ENCODE measurements at regions not wholly inside any gene's neighbourhood (a gene's known extent, or its start where the extent isn't known, plus 50 kb on each side); places are given as distances from the start of the nearest gene placed in this dataset.

DNA sequence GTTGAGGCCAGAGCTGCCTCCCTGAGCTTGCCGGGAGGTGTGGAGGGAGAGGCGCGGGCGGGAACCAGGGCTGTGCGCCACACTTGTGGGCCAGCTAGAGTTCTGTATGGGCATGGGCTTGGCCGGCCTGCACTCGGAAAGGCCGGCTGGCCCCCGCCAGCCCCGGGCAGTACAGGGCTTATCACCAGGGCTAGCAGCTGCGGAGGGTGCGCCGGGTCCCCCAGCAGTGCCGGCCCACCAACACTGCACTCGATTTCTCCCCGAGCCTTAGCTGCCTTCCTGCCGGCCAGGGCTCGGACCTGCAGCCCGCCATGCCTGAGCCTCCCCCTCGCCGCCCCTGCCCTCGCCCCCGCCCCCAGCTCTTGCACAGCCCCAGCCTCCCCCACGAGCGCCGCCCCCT is 472.7 kb downstream of the TFAP2A start:
- Histone ChIP-seq H3K4me1 (ENCODE audit: control insufficient read depth in 4 of 4, insufficient read depth in 4 of 4, low read length in 3 of 4) (no peaks in the 10 kb centered on the region), H3K9ac (ENCODE audit: low read depth in 1 of 2, low read length in 2 of 2) (no peak overlapping the region), H3K9me3 (ENCODE audit: control insufficient read depth in 4 of 4, low read length in 3 of 4) (peaks cover 0 to 3% (median 0%) of the 10 kb centered on the region in 4 donors), H3K36me3 (ENCODE audit: control insufficient read depth in 4 of 4, insufficient read depth in 3 of 4, low read depth in 1 of 4, low read length in 3 of 4) (no peaks in the 10 kb centered on the region), H3K4me3 (ENCODE audit: low read depth in 1 of 3, low read length in 3 of 3) (no peak overlapping the region), H3K27ac (ENCODE audit: low read depth in 1 of 2, low read length in 2 of 2) (no peak overlapping the region), H3K27me3 (ENCODE audit: control insufficient read depth in 4 of 4, insufficient read depth in 4 of 4, low read length in 3 of 4) (no peaks in the 10 kb centered on the region)
- no peak for DNase-seq (ENCODE audit: low spot score)
- 96% methylated on average over 26 of the region's 26 CpGs for WGBS
- TF ChIP-seq HNF4A (conservative IDR thresholded peaks at IDR 0.05): no peak
- TF ChIP-seq HNF4G (IDR thresholded peaks at IDR 0.05): no peak
- no peak for TF ChIP-seq REST (IDR thresholded peaks at IDR 0.05)
- TF ChIP-seq NR2F2 (IDR thresholded peaks at IDR 0.05): no peak
- TF ChIP-seq GABPA (IDR thresholded peaks at IDR 0.05 in 1 of 2, conservative IDR thresholded peaks at IDR 0.05 in 1 of 2): no peak
- no peak for TF ChIP-seq ATF3 (IDR thresholded peaks at IDR 0.05)
- TF ChIP-seq, protein P1, sequence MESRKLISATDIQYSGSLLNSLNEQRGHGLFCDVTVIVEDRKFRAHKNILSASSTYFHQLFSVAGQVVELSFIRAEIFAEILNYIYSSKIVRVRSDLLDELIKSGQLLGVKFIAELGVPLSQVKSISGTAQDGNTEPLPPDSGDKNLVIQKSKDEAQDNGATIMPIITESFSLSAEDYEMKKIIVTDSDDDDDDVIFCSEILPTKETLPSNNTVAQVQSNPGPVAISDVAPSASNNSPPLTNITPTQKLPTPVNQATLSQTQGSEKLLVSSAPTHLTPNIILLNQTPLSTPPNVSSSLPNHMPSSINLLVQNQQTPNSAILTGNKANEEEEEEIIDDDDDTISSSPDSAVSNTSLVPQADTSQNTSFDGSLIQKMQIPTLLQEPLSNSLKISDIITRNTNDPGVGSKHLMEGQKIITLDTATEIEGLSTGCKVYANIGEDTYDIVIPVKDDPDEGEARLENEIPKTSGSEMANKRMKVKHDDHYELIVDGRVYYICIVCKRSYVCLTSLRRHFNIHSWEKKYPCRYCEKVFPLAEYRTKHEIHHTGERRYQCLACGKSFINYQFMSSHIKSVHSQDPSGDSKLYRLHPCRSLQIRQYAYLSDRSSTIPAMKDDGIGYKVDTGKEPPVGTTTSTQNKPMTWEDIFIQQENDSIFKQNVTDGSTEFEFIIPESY (IDR thresholded peaks at IDR 0.05): no peak
- TF ChIP-seq TAF1 (conservative IDR thresholded peaks at IDR 0.05): no peak
- TF ChIP-seq FOXA2 (IDR thresholded peaks at IDR 0.05): no peak
- TF ChIP-seq MAX (IDR thresholded peaks at IDR 0.05): no peak
- TF ChIP-seq RXRA (IDR thresholded peaks at IDR 0.05): no peak
- TF ChIP-seq EGR1 (IDR thresholded peaks at IDR 0.05; ENCODE audit: low read depth in 2 of 2): no peak
- no peak for TF ChIP-seq FOXA1 (IDR thresholded peaks at IDR 0.05)

DNA sequence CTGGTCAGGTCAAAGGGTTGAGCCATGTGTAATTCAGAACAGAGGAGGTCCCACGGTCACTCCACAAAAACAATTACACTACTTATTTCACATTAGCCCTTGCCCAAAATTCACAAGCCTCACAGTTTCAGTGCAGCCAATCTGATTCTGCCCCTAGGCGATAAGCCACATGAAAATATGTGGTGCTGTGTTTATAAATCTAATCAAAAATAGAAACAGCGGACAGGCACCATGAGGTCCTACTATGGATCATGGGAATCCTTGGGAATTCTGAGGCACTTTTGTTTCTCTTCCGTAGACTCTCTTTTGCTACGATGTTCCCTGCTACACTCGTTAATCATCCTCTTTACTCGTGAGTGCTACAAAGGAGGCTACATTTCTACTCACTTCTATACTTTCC is 476.1 kb downstream of the TFAP2A start:
- no peak for TF ChIP-seq HNF4G (IDR thresholded peaks at IDR 0.05)
- TF ChIP-seq, protein P1 (IDR thresholded peaks at IDR 0.05): no peak
- TF ChIP-seq GABPA (IDR thresholded peaks at IDR 0.05 in 1 of 2, conservative IDR thresholded peaks at IDR 0.05 in 1 of 2): no peak
- TF ChIP-seq HNF4A (conservative IDR thresholded peaks at IDR 0.05): no peak
- TF ChIP-seq FOXA2 (IDR thresholded peaks at IDR 0.05): no peak
- TF ChIP-seq YY1 (IDR thresholded peaks at IDR 0.05): no peak
- TF ChIP-seq JUND (IDR thresholded peaks at IDR 0.05): no peak

More for the DNA sequence above, 476.1 kb downstream of the TFAP2A start:
- 78% methylated on average over 7 of the region's 7 CpGs for WGBS
- no peaks in the 10 kb centered on the region for H3K9me3 ChIP-seq (ENCODE audit: control insufficient read depth in 4 of 4, low read length in 3 of 4)
- H3K36me3 ChIP-seq (ENCODE audit: control insufficient read depth in 4 of 4, insufficient read depth in 3 of 4, low read depth in 1 of 4, low read length in 3 of 4): no peaks in the 10 kb centered on the region
- H3K4me3 ChIP-seq (ENCODE audit: low read depth in 1 of 3, low read length in 3 of 3): no peak overlapping the region
- H3K27me3 ChIP-seq (ENCODE audit: control insufficient read depth in 4 of 4, insufficient read depth in 4 of 4, low read length in 3 of 4): no peaks in the 10 kb centered on the region
- DNase-seq (ENCODE audit: low spot score): no peak
- H3K27ac ChIP-seq (ENCODE audit: low read depth in 1 of 2, low read length in 2 of 2): no peak overlapping the region
- H3K4me1 ChIP-seq (ENCODE audit: control insufficient read depth in 4 of 4, insufficient read depth in 4 of 4, low read length in 3 of 4): no peaks in the 10 kb centered on the region
- H3K9ac ChIP-seq (ENCODE audit: low read depth in 1 of 2, low read length in 2 of 2): no peak overlapping the region

Measured in liver (tissue), 7 donors.